ENCODE measurements at regions not wholly inside any gene's neighbourhood (a gene's known extent, or its start where the extent isn't known, plus 50 kb on each side); places are given as distances from the start of the nearest gene placed in this dataset.

GRCh38 chr11:11173316-11174025, 179.6 kb downstream of the CSNK2A3 start:
- 69% methylated on average over 2 of the region's 2 CpGs for WGBS
- H3K27ac ChIP-seq (ENCODE audit: low read length): no peak overlapping the region
- DNase-seq (no peak), ATAC-seq (no peak)
- intact Hi-C loops (cut with DNase I): no loop called here
- no peaks in the 10 kb centered on the region for H3K27me3 ChIP-seq (ENCODE audit: control insufficient read depth, insufficient read depth)
- no peaks in the 10 kb centered on the region for H3K9me3 ChIP-seq (ENCODE audit: control insufficient read depth, low read length)
- no peak overlapping the region for H3K4me3 ChIP-seq (ENCODE audit: low read length)
- no peaks in the 10 kb centered on the region for H3K4me1 ChIP-seq (ENCODE audit: control insufficient read depth, insufficient read depth, low read length)

GRCh38 chr11:11171854-11172253, 181.2 kb downstream of the CSNK2A3 start:
- intact Hi-C loops (cut with DNase I): no loop called here
- ATAC-seq (no peak), DNase-seq (no peak)
- 77% methylated on average over 1 of the region's 1 CpG for WGBS
- H3K27me3 ChIP-seq (ENCODE audit: control insufficient read depth, insufficient read depth): no peaks in the 10 kb centered on the region
- H3K4me3 ChIP-seq (ENCODE audit: low read length): no peak overlapping the region
- no peak overlapping the region for H3K27ac ChIP-seq (ENCODE audit: low read length)
- no peaks in the 10 kb centered on the region for H3K9me3 ChIP-seq (ENCODE audit: control insufficient read depth, low read length)
- H3K4me1 ChIP-seq (ENCODE audit: control insufficient read depth, insufficient read depth, low read length): no peaks in the 10 kb centered on the region

GRCh38 chr11:11171285-11171684, 181.8 kb downstream of the CSNK2A3 start:
- WGBS: 62% methylated on average over 3 of the region's 3 CpGs
- DNase-seq (no peak), ATAC-seq (peak; percentile 71 to 77)
- no peaks in the 10 kb centered on the region for H3K9me3 ChIP-seq (ENCODE audit: control insufficient read depth, low read length)
- no peaks in the 10 kb centered on the region for H3K4me1 ChIP-seq (ENCODE audit: control insufficient read depth, insufficient read depth, low read length)
- H3K27me3 ChIP-seq (ENCODE audit: control insufficient read depth, insufficient read depth): no peaks in the 10 kb centered on the region
- no peak overlapping the region for H3K27ac ChIP-seq (ENCODE audit: low read length)
- intact Hi-C loops (cut with DNase I): no loop called here
- no peak overlapping the region for H3K4me3 ChIP-seq (ENCODE audit: low read length)

GRCh38 chr11:11170352-11171084, 182.5 kb downstream of the CSNK2A3 start:
- DNase-seq: no peak
- 93% methylated on average over 2 of the region's 2 CpGs for WGBS
- H3K9me3 ChIP-seq (ENCODE audit: control insufficient read depth, low read length): no peaks in the 10 kb centered on the region
- intact Hi-C loops (cut with DNase I): no loop called here
- H3K27ac ChIP-seq (ENCODE audit: low read length): no peak overlapping the region
- H3K27me3 ChIP-seq (ENCODE audit: control insufficient read depth, insufficient read depth): no peaks in the 10 kb centered on the region
- no peaks in the 10 kb centered on the region for H3K4me1 ChIP-seq (ENCODE audit: control insufficient read depth, insufficient read depth, low read length)
- H3K4me3 ChIP-seq (ENCODE audit: low read length): no peak overlapping the region
- no peak for ATAC-seq

- Histone ChIP-seq H3K27ac (ENCODE audit: low read length) (no peak overlapping the region), H3K9me3 (ENCODE audit: control insufficient read depth, low read length) (no peaks in the 10 kb centered on the region), H3K27me3 (ENCODE audit: control insufficient read depth, insufficient read depth) (no peaks in the 10 kb centered on the region), H3K4me3 (ENCODE audit: low read length) (no peak overlapping the region), H3K4me1 (ENCODE audit: control insufficient read depth, insufficient read depth, low read length) (no peaks in the 10 kb centered on the region)
- ATAC-seq (no peak), DNase-seq (no peak)
- intact Hi-C loops (cut with DNase I): no loop called here
- 95% methylated on average over 4 of the region's 4 CpGs for WGBS
Observed at GRCh38 chr11:11169715-11170351, 183.2 kb downstream of the CSNK2A3 start.

GRCh38 chr11:11167806-11168205, 185.2 kb downstream of the CSNK2A3 start:
- H3K4me3 ChIP-seq (ENCODE audit: low read length): no peak overlapping the region
- no peak overlapping the region for H3K27ac ChIP-seq (ENCODE audit: low read length)
- no peak for DNase-seq
- intact Hi-C loops (cut with DNase I): no loop called here
- H3K9me3 ChIP-seq (ENCODE audit: control insufficient read depth, low read length): no peaks in the 10 kb centered on the region
- H3K27me3 ChIP-seq (ENCODE audit: control insufficient read depth, insufficient read depth): no peaks in the 10 kb centered on the region
- no peaks in the 10 kb centered on the region for H3K4me1 ChIP-seq (ENCODE audit: control insufficient read depth, insufficient read depth, low read length)
- 39% methylated on average over 3 of the region's 3 CpGs for WGBS
- ATAC-seq: no peak

GRCh38 chr11:11164334-11164690, 188.7 kb downstream of the CSNK2A3 start:
- intact Hi-C loops (cut with DNase I): no loop called here
- peaks cover 2% of the 10 kb centered on the region for H3K9me3 ChIP-seq (ENCODE audit: control insufficient read depth, low read length)
- DNase-seq: no peak
- H3K27ac ChIP-seq (ENCODE audit: low read length): no peak overlapping the region
- H3K27me3 ChIP-seq (ENCODE audit: control insufficient read depth, insufficient read depth): no peaks in the 10 kb centered on the region
- 97% methylated on average over 1 of the region's 1 CpG for WGBS
- H3K4me3 ChIP-seq (ENCODE audit: low read length): no peak overlapping the region
- no peak for ATAC-seq
- H3K4me1 ChIP-seq (ENCODE audit: control insufficient read depth, insufficient read depth, low read length): no peaks in the 10 kb centered on the region

- Histone ChIP-seq H3K27ac (ENCODE audit: low read length) (no peak overlapping the region), H3K4me3 (ENCODE audit: low read length) (no peak overlapping the region), H3K9me3 (ENCODE audit: control insufficient read depth, low read length) (peaks cover 2% of the 10 kb centered on the region), H3K27me3 (ENCODE audit: control insufficient read depth, insufficient read depth) (no peaks in the 10 kb centered on the region), H3K4me1 (ENCODE audit: control insufficient read depth, insufficient read depth, low read length) (no peaks in the 10 kb centered on the region)
- intact Hi-C loops (cut with DNase I): no loop called here
- DNase-seq (no peak), ATAC-seq (no peak)
- WGBS: 77% methylated on average over 4 of the region's 4 CpGs
Observed at GRCh38 chr11:11163669-11164333, 189.2 kb downstream of the CSNK2A3 start.

GRCh38 chr11:11163236-11163635, 189.8 kb downstream of the CSNK2A3 start:
- no peak overlapping the region for H3K27ac ChIP-seq (ENCODE audit: low read length)
- no peaks in the 10 kb centered on the region for H3K4me1 ChIP-seq (ENCODE audit: control insufficient read depth, insufficient read depth, low read length)
- no peaks in the 10 kb centered on the region for H3K27me3 ChIP-seq (ENCODE audit: control insufficient read depth, insufficient read depth)
- no peak overlapping the region for H3K4me3 ChIP-seq (ENCODE audit: low read length)
- WGBS: 37% methylated on average over 5 of the region's 5 CpGs
- intact Hi-C loops (cut with DNase I): no loop called here
- DNase-seq (no peak), ATAC-seq (peak in 1 of 2 donors; percentile 50)
- H3K9me3 ChIP-seq (ENCODE audit: control insufficient read depth, low read length): peaks cover 2% of the 10 kb centered on the region

- Histone ChIP-seq H3K4me1 (ENCODE audit: control insufficient read depth, insufficient read depth, low read length) (no peaks in the 10 kb centered on the region), H3K9me3 (ENCODE audit: control insufficient read depth, low read length) (peaks cover 2% of the 10 kb centered on the region), H3K27ac (ENCODE audit: low read length) (no peak overlapping the region), H3K4me3 (ENCODE audit: low read length) (no peak overlapping the region), H3K27me3 (ENCODE audit: control insufficient read depth, insufficient read depth) (no peaks in the 10 kb centered on the region)
- DNase-seq (peak in 2 of 3 donors; percentile 32 to 41), ATAC-seq (peak; percentile 29 to 47)
- intact Hi-C loops (cut with DNase I): loop anchor here in 1 of 4 donors (10.0 kb wide), 1 partner anchor 112 kb away; no protein-coding TSS in a partner anchor
- 87% methylated on average over 7 of the region's 7 CpGs for WGBS
Observed at GRCh38 chr11:11157185-11157584, 195.9 kb downstream of the CSNK2A3 start.
